SIG-M5 (cell line): ENCODE measurements at regions not wholly inside any gene's neighbourhood (a gene's known extent, or its start where the extent isn't known, plus 50 kb on each side); places are given as distances from the start of the nearest gene placed in this dataset.
"Not testable (repeated sequence)": the region's sequence is repeated elsewhere in the genome, so short reads cannot be mapped to it uniquely, and the experiment has no call there.

ENCODE experiments used
- DNase-seq: peaks from one replicate; lab custom pipeline; 2025; lab: John Stamatoyannopoulos, UW

DNA sequence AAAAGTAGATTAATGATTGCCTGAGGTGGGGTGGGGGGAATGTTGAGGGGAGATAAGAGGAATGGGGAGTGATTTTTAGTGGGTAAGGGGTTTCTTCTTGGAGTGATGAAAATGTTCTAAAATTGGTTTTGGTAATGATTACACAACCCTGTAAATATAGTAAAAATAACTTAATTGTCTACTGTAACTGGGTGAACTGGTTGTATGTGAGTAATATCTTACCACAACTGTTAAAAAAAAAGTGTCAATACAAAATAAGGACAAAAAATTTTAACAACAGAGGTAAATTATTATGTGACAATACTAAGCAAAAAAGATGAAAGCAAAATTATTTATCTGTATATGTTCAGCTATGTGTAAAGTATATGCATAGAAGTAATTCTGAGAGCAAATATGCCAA, 86.3 kb upstream of the RASSF8 start:
- DNase-seq = no peak

DNA sequence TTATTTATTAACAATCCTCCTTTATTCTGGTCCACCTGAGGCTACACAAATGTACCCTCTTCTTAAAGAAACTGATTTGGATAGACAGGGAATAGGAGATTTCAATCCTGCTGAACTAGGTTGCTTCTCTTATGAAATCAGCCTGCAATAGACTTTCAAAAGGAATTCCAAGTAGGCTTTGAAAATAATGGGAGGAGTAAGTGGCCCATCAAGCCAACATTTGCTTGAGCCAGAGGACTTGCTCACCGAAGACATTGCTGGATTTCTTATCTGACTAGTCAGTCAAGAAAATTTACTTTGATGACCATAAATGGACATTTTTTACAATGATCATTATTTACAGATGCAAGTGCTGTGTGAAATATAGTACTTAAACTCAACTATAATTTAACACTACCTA, 82.8 kb upstream of the RASSF8 start:
- no peak for DNase-seq

DNA sequence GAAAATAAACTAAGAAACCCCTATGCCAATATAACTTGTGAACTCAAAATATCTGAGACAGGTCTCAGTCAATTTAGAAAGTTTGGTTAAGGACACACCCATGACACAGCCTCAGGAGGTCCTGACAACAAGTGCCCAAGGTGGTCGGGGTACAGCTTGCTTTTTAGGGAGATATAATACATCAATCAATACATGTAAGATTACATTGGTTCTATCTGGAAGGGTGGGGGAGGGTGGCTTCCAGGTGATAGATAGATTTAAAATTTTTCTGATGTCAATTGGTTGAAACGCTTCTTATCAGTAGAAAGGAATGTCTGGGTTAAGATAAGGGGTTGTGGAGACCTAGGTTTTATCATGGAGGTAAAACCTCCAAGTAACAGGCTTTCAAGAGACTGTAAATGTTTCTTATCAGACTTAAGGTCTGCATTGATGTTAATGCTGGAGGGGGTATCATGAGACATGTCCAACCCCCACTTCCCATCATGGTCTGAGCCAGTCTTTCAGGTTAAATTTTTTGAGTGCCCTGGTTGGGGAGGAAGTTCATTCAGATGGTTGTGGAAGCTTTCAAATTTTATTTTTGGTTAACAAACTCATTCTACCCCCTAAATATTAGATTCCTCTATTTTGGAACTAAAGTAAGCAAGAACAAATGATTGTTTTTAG, 82.0 kb upstream of the RASSF8 start:
- DNase-seq = no peak

DNA sequence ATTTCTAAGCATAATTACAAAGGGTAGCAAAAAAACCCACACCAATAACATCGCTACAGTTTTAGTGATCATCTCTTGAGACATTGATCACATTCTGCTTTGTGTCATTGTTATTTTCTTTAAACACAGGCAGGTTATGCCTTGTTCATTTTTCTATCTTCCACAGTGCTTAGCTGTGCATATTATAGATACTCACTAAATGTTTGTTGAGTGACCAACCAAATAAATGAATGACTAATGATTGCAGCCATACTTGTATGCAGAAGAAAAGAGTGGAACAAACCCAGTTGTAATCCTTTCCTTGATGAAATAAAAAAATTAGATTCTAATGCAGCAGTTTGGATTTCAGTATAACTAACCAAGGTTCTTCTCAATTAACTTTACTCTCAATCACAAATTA, 81.0 kb upstream of the RASSF8 start:
- no peak for DNase-seq

DNA sequence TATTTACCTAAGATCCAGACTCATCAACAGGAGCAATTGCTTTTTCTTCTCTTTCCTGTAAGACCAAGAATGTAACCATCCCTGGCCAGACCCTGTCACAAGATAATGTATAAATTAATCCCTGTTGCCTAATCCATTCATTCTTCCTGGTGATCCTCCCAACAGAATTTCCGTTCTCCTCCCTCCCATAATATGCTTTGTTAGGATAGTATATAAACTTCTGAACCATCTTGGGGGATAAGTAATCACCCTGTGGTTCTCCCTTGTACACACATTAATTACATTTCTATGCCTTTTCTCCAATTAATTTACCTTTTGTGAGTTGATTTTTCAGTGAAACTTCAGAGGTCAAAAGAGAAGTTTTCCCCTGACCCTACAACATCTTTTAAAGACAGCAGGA, 76.2 kb upstream of the RASSF8 start:
- no peak for DNase-seq

DNA sequence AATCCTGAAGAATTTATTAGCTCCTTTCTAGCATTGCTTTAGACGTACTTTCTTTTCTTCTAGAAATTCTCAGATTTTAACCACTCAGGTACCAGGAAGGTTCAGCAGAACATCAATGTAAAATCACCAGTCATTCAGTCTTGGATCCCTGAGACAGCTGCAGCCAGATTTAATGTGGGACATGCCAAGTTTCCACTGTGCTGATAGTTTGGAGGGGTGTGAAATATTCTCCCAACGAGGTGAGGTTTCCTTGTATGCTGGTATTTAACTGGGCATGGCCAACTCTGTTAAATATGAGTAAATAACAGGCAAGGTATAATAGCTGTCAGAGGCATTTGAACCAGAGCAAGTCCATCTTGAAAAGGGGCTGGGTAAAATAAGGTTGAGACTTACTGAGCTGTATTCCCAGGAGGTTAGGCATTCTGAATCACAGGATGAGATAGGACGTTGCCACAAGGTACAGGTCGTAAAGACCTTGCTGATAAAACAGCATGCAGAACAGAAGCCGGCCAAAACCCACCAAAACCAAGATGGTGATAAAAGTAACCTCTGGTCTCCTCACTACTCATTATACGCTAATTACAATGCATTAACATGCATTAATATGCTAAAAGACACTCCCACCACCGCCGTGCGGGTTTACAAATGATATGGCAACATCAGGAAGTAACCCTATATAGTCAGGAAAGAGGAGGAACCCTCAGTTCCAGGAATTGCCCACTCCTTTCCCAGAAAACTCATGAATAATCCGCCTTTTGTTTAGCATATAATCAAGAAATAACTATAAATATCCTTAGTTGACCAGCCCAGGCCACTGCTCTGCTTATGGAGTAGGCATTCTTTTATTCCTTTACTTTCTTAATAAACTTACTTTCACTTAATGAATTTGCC, 75.2 kb upstream of the RASSF8 start:
- no peak for DNase-seq

DNA sequence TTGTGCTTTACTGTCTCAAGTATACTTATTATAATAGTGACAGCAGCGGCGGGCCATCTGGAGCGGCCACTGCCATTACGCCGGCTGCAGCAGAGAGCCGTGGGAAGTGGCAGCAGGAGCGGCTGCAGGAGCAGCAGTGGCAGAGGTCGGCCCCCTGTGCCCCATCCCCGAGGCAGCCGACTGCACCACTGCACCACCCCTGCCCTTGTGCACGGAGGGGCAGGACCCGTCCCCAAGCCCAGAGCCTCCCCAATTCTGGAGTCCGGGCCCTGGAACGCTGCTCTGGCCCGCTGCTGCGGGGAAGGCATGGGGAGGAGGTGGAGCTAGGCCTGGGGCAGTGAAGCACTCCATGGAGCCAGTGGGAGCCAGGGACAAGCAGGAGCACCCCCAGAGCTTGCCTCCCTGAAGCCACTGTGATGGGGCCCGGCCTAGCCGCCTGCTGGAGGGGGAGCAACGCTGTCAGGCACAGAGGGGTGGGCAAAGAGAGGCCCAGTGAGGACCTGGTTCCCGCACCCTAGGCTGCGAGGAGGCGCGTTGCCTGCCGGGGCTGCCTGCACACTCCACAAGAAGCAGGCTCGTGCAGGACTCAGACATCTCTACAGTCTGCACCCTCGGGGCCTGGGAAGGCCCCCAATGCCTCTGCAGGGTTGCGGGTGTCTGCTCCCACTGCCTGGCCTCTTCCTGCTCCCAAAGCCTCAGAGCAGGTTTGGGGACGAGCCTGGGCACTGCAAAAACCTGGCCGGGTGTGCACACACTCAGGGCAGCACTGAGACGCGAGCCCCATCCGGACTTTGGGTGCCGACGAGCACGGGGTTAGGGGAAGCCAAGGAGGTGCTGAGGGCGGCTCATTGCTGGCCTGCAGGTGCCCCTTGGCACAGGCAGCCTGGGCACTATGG, 74.2 kb upstream of the RASSF8 start:
- no peak for DNase-seq

DNA sequence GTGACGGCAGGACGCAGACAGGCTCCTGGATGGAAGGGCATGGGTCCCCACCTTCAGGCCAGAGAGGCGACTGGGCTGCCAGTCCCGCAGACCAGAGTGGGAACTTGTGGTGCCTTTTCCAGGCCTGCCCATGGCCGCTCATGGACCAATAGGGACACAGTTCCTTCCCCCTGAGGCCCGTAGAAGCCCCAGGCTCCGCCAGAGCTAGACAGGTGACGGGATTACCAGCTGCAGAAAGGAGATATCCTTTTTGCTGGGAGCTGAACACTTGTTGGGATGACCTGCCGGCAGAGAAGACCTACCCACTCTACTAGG, 73.6 kb upstream of the RASSF8 start:
- no peak for DNase-seq

DNA sequence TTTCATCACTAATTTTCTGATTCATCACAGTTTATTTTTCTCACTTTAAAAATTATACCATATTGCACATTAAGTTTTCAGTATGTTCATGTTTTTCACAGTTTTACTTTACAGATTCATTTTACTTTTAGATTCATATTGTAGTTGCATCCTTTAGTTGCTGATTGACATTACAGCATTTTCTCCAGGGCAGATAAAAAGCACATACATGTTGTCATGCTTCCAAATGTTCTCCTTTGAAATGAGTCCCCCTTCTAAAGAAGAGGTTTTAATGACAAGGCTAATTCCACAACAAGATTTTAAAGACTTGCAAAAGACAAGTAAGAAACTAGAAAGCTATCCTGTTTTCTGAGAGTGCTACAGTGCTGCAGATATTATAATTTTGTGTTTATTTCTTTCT, 72.1 kb upstream of the RASSF8 start:
- DNase-seq = no peak

DNA sequence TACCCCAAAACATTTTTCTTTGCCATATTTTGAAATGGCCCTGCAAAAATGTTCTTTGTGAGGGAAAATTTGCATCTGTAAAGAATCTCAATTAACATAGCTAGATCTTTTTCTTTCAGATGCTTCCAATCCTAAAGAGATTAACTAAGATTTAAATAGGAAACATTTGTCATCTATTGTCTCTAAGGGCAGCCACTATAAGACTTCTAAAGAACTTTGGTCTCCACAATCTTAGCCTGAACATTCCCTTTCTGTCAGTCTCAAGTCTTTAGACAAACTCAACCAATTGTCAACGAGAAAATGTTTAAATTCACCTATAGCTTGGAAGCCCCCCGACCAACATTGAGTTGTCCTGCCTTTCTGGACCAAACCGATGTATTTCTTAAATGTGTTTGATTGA, 71.1 kb upstream of the RASSF8 start:
- DNase-seq = no peak

DNA sequence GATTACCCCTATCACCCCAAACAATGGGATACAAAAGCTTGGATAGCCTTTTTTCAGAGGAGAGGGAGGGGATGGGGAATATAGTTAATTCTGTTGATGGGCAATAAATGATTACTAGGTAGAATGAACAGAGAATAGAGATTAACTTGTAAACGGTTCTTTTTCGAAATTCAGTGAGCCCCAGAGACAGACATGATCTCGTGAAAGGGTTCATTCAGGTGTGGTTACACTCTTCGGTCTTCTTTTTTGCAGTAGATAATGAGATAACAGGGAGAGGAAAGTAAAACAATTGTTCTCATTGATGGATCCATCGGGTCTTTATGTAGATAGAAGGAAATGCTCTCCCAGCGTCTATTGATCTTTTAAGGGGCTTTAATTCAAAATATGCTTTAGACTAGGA, 69.3 kb upstream of the RASSF8 start:
- DNase-seq = no peak

DNA sequence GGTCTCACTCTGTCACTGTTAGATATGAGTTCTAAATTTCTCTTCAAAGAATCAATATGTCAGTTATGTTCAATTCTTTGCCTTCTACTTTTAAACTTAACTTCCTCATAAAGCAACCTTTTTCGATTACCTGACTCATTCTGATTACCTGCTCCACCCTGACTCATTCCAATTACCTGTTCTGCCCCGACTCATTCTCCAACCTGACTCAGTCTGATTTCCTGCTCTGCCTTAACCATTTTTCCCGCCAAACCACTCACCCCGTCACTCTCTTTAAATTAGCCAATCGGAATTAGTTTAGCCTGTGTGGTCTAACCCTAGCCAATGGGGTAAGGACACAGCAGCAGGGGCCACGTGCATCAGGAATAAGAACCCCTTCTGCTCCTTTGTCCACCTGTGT, 67.4 kb upstream of the RASSF8 start:
- not testable (repeated sequence) for DNase-seq

DNA sequence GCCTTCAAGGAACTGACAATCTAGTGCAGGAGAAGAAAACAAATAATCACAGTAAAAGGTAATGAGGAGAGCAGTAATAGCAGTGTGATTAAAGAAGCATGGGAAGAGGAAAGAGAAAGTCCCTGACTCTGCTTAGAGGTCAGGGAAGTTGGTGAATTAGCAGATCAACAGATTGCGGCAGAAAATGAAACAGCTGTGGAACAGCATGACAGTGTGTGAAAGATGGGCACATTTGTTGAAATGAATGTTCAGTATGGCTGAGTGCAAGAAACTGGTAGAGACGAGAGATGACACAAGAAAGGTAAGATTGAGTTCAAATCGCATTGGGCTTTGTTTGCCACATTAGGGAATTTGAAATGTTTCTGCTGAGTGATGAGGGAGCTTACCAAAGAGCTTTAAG, 63.7 kb upstream of the RASSF8 start:
- no peak for DNase-seq

DNA sequence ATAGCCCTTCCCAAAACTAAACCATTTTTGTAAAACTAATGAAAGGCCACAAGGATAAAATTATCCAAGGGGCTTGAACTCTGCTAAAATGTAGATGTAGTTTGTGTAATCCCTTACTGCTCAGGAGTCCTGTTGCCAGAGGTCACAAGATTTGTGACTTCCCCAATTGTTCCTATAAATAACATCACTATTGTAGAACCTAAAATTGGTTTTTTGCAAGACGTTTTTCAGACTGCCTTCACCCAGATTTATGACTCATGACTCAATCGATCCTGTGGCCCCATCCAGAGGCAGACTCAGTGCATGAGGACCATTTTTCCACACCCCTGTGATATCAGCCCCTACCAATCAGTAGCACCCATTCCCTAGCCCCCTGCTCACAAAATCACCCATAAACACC, 61.5 kb upstream of the RASSF8 start:
- no peak for DNase-seq

DNA sequence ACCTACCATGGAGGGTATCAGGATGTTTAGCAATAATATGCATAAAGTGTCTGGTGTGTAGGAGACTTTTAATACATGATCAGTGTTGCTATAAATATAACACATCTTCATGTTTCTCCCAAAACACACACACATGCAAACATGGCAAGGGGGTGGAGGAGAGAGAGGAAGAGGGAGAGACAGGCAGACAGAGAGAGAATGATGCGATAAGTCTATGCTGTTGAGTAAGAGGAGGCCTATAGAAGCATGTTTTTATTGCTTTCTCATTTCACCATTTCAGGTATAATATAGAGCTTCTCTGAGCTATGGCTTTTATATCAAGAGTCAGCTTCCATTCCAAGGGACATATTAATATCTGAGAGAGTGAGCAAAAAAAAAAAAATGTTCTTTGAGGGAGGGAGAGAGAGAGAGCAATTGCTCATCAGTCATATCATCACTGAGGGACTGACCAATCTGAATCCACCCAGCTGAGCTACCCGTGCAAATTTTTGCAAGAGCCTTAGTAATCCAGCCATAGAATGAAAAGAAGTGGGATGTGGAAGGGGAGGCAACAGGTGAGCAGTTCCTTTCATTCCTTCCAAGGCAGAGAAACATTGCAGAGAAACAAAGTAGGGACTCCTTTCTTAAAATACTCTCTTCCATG, 54.8 kb upstream of the RASSF8 start:
- no peak for DNase-seq

DNA sequence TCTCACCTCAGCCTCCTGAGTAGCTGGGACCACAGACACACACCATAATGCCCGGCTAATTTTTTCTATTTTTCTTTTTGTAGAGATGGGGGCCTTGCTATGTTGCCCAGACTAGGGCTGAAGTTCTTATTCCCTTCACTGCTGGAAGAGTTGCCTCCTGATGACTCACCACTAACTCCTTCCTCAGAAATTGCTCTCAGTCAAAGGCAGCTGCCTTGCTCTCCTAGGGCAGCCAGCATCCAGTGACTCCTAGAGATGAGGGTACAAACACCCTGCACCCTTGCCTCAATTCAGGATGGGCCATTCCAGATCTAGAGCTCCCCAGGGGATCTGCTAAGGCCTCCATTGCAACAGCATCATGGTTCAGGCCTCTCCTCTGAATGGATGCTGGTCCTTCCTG, 54.0 kb upstream of the RASSF8 start:
- no peak for DNase-seq

DNA sequence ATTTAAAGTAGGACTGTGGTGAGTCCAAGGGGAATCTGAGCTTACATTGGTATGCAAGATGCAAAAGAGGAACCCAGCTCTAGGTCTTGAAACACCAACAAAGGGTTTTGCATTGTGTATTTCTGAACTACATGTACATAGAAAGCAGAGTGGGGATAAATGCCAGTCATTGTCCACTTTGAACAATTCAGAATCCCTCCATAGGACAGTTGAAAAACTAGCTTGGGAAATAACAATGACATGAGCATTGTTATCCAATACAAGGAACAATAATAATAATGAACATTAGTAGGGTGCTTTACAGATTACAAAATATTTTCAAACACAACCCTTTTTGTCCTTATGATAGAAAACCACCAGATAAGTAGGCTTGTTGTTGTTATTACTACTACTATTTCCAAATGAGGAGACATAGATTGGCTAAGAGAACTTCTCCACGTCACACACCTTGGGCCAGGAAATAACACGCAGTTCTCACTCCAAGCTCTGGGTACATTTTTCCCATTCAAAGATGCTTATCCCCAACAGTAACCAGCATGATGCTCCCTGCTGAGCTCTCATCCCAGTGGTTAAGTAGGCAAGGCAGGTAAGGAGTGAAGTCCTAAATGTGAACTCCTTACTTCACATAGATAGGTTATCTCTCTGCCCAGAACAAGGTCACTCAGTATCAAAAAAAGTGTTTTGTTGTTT, 51.7 kb upstream of the RASSF8 start:
- no peak for DNase-seq
